Fibroblast of lung (primary cell): ENCODE measurements at regions not wholly inside any gene's neighbourhood (a gene's known extent, or its start where the extent isn't known, plus 50 kb on each side); places are given as distances from the start of the nearest gene placed in this dataset.

ENCODE experiments used
- DNase-seq, 2 donors: peaks; one replicate each; pipeline versions ENCODE4 v3.0.0 to v3.0.0-alpha.2; 2010; ENCODE audit warnings: low read depth in 2 of 2
- H2AFZ ChIP-seq: 2 replicates; pipeline ENCODE4 v1.5.1; 2012; ENCODE audit warnings: low read length, control low read depth, inconsistent platforms
- H3K27ac ChIP-seq: 2 replicates; pipeline ENCODE4 v1.5.1; 2011; ENCODE audit warnings: low read length, control low read depth; ENCODE audit not compliant: insufficient read depth
- H3K27me3 ChIP-seq: 2 replicates; pipeline ENCODE4 v1.5.1; 2011; ENCODE audit warnings: mild to moderate bottlenecking, low read length; ENCODE audit not compliant: control insufficient read depth, insufficient read depth
- H3K36me3 ChIP-seq: 2 replicates; pipeline ENCODE4 v1.5.1; 2011; ENCODE audit warnings: low read length; ENCODE audit not compliant: control insufficient read depth, insufficient read depth
- H3K4me1 ChIP-seq: 2 replicates; pipeline ENCODE4 v1.5.1; 2011; ENCODE audit warnings: low read length; ENCODE audit not compliant: control insufficient read depth, insufficient read depth; ENCODE audit errors: extremely low read depth
- H3K4me2 ChIP-seq: 2 replicates; pipeline ENCODE4 v1.5.1; 2011; ENCODE audit warnings: low read length, control low read depth; ENCODE audit not compliant: insufficient read depth; ENCODE audit errors: extremely low read depth
- H3K4me3 ChIP-seq, 4 experiments: fragments of 200-600 bp in 1 of 4; sonication (generic) in 1 of 4; replicated peaks in 1 of 4; 2 replicates each; pipeline ENCODE4 v1.5.1; 2011 to 2016; ENCODE audit warnings: low read length in 4 of 4, low read depth in 3 of 4, mild to moderate bottlenecking in 3 of 4, control low read depth in 2 of 4, inconsistent platforms in 1 of 4, mixed read lengths in 1 of 4; ENCODE audit not compliant: insufficient read depth in 1 of 4; ENCODE audit errors: control extremely low read depth in 1 of 4
- H3K79me2 ChIP-seq: 2 replicates; pipeline ENCODE4 v1.5.1; 2012; ENCODE audit warnings: mild to moderate bottlenecking, low read length, inconsistent platforms; ENCODE audit not compliant: control insufficient read depth, insufficient read depth
- H3K9ac ChIP-seq: 2 replicates; pipeline ENCODE4 v1.5.1; 2011; ENCODE audit warnings: mild to moderate bottlenecking, low read length, control low read depth; ENCODE audit not compliant: insufficient read depth
- H3K9me3 ChIP-seq: 2 replicates; pipeline ENCODE4 v1.5.1; 2012; ENCODE audit warnings: low read depth, low read length; ENCODE audit not compliant: control insufficient read depth, insufficient read depth
- H4K20me1 ChIP-seq: 2 replicates; pipeline ENCODE4 v1.5.1; 2011; ENCODE audit warnings: low read length; ENCODE audit not compliant: control insufficient read depth, insufficient read depth; ENCODE audit errors: extremely low read depth
- EZH2 ChIP-seq: IDR thresholded peaks from 2 replicates; pipeline ENCODE4 v1.5.1; 2012; ENCODE audit warnings: low read length, control low read depth, mild to moderate bottlenecking; ENCODE audit errors: missing control alignments
- TF ChIP-seq, protein P1 (sequence below), 2 donors: IDR thresholded peaks in 1 of 2; conservative IDR thresholded peaks in 1 of 2; 1 replicate in 1 of 2; 2 replicates in 1 of 2; pipeline ENCODE4 v1.5.1; 2011 to 2012; ENCODE audit warnings: low read length in 2 of 2, control low read depth in 1 of 2, inconsistent platforms in 1 of 2, low read depth in 1 of 2, mild to moderate bottlenecking in 1 of 2

GRCh38 chr6:80636689-80637088, 530.2 kb downstream of the BCKDHB start:
- H3K9me3 ChIP-seq = no peaks in the 10 kb centered on the region

GRCh38 chr6:80633412-80633811, 526.9 kb downstream of the BCKDHB start:
- Histone ChIP-seq H3K9me3 (no peaks in the 10 kb centered on the region), H4K20me1 (no peaks in the 10 kb centered on the region), H2AFZ (no peak overlapping the region), H3K79me2 (no peaks in the 10 kb centered on the region), H3K4me1 (peaks cover 3% of the 10 kb centered on the region), H3K27me3 (no peaks in the 10 kb centered on the region), H3K36me3 (no peaks in the 10 kb centered on the region), H3K4me2 (no peak overlapping the region), H3K9ac (no peak overlapping the region), H3K4me3 (no peak overlapping the region), H3K27ac (no peak overlapping the region)
- no peak for DNase-seq
- no peak for TF ChIP-seq EZH2
- TF ChIP-seq, protein P1, sequence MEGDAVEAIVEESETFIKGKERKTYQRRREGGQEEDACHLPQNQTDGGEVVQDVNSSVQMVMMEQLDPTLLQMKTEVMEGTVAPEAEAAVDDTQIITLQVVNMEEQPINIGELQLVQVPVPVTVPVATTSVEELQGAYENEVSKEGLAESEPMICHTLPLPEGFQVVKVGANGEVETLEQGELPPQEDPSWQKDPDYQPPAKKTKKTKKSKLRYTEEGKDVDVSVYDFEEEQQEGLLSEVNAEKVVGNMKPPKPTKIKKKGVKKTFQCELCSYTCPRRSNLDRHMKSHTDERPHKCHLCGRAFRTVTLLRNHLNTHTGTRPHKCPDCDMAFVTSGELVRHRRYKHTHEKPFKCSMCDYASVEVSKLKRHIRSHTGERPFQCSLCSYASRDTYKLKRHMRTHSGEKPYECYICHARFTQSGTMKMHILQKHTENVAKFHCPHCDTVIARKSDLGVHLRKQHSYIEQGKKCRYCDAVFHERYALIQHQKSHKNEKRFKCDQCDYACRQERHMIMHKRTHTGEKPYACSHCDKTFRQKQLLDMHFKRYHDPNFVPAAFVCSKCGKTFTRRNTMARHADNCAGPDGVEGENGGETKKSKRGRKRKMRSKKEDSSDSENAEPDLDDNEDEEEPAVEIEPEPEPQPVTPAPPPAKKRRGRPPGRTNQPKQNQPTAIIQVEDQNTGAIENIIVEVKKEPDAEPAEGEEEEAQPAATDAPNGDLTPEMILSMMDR (conservative IDR thresholded peaks at IDR 0.05 in 1 of 2, IDR thresholded peaks at IDR 0.05 in 1 of 2; ENCODE audit: low read depth in 1 of 2, low read length in 2 of 2) = no peak

More at GRCh38 chr6:80636689-80637088, 530.2 kb downstream of the BCKDHB start:
- Histone ChIP-seq H3K79me2 (no peaks in the 10 kb centered on the region), H3K9ac (no peak overlapping the region), H3K4me3 (no peak overlapping the region), H4K20me1 (no peaks in the 10 kb centered on the region), H3K4me2 (no peak overlapping the region), H3K27me3 (no peaks in the 10 kb centered on the region), H3K4me1 (peaks cover 10% of the 10 kb centered on the region), H3K36me3 (no peaks in the 10 kb centered on the region), H2AFZ (no peak overlapping the region), H3K27ac (no peak overlapping the region)
- DNase-seq = peak in 1 of 2 donors; percentile 36
- TF ChIP-seq EZH2 = no peak
- TF ChIP-seq, protein P1 (conservative IDR thresholded peaks at IDR 0.05 in 1 of 2, IDR thresholded peaks at IDR 0.05 in 1 of 2; ENCODE audit: low read depth in 1 of 2, low read length in 2 of 2) = no peak

DNA sequence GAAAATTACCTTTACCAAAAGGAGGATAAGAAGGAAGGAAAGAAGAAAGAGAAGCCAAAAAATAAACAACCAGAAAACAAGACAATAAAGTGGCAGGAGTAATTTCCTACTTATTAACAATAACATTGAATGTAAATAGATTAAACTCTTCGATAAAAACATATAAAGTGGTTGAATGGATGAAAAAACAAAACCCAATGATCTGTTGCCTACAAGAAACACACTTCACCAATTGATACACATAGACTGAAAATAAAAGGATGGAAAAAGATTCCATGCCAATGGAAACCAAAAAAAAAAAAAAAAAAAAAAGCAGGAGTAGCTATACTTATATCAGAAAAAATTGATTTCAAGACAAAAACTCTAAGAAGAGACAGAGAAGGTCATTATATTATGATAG, 518.9 kb downstream of the BCKDHB start:
- Histone ChIP-seq H3K4me3 (no peak overlapping the region), H3K4me2 (no peak overlapping the region), H3K27me3 (no peaks in the 10 kb centered on the region), H3K36me3 (no peaks in the 10 kb centered on the region), H3K27ac (no peak overlapping the region), H4K20me1 (no peaks in the 10 kb centered on the region), H3K9me3 (no peaks in the 10 kb centered on the region), H3K4me1 (no peaks in the 10 kb centered on the region), H3K9ac (no peak overlapping the region), H3K79me2 (no peaks in the 10 kb centered on the region), H2AFZ (no peak overlapping the region)
- no peak for DNase-seq
- TF ChIP-seq, protein P1 (conservative IDR thresholded peaks at IDR 0.05 in 1 of 2, IDR thresholded peaks at IDR 0.05 in 1 of 2; ENCODE audit: low read depth in 1 of 2, low read length in 2 of 2) = no peak
- no peak for TF ChIP-seq EZH2
